Activated B cell treated with CpG ODN at 0.5 μM for 24 hours (primary cell): ENCODE measurements at regions not wholly inside any gene's neighbourhood (a gene's known extent, or its start where the extent isn't known, plus 50 kb on each side); places are given as distances from the start of the nearest gene placed in this dataset.

Experiments used
- ATAC-seq: fragments of 200-7000 bp; cut with Tn5 transposase; one replicate; pipeline ENCODE4 v1.10.0; 2021; ENCODE audit warnings: low read depth, mild to moderate bottlenecking, moderate library complexity
- CTCF ChIA-PET: fragments of 350-600 bp; sonication (Branson Sonifier 250); formaldehyde crosslinking; loops from one replicate; lab custom pipeline; 2021; ENCODE audit warnings: antibody characterized with exemption; lab: Charles Lee
- POLR2A ChIA-PET: fragments of 350-600 bp; sonication (Branson Sonifier 250); formaldehyde crosslinking; loops from one replicate; lab custom pipeline; 2021; ENCODE audit warnings: antibody characterized with exemption; lab: Charles Lee
- DNase-seq: peaks from one replicate; pipeline ENCODE4 v3.0.0; 2022
- H3K27ac Mint-ChIP-seq: one replicate; pipeline ENCODE4 v1.8.0; 2020; ENCODE audit warnings: mixed read lengths
- H3K27me3 Mint-ChIP-seq: one replicate; pipeline ENCODE4 v1.8.0; 2021; ENCODE audit warnings: mixed read lengths
- H3K36me3 Mint-ChIP-seq: one replicate; pipeline ENCODE4 v1.8.0; 2021; ENCODE audit warnings: low read depth, mixed read lengths
- H3K4me1 Mint-ChIP-seq: one replicate; pipeline ENCODE4 v1.8.0; 2021; ENCODE audit warnings: mixed read lengths
- H3K4me3 Mint-ChIP-seq: one replicate; pipeline ENCODE4 v1.8.0; 2020; ENCODE audit warnings: mild to moderate bottlenecking, mixed read lengths
- H3K9me3 Mint-ChIP-seq: one replicate; pipeline ENCODE4 v1.8.0; 2020; ENCODE audit warnings: mixed read lengths
- CTCF ChIP-seq: fragments of 200-600 bp; IDR thresholded peaks from one replicate; pipeline ENCODE4 v1.8.0; 2022; ENCODE audit warnings: antibody characterized with exemption, mild to moderate bottlenecking
- intact Hi-C: fragments of 100-400 bp; cut with micrococcal nuclease; formaldehyde crosslinking; loops from one replicate; pipeline ENCODE4 v1.15.1; 2024

GRCh38 chr10:20991526-20991925 lies 94.4 kb upstream of the NEBL start:
- ATAC-seq (no peak), DNase-seq (no peak)
- Mint-ChIP-seq H3K27ac (no peak overlapping the region), H3K36me3 (no peaks in the 10 kb centered on the region), H3K9me3 (no peaks in the 10 kb centered on the region), H3K27me3 (peaks cover 11% of the 10 kb centered on the region), H3K4me3 (no peak overlapping the region), H3K4me1 (no peaks in the 10 kb centered on the region)
- TF ChIP-seq CTCF = no peak
- CTCF ChIA-PET = no interaction called here
- POLR2A ChIA-PET = no interaction called here
- intact Hi-C loops = no loop called here

GRCh38 chr10:20990604-20991003 lies 93.5 kb upstream of the NEBL start:
- Mint-ChIP-seq H3K36me3 (no peaks in the 10 kb centered on the region), H3K27me3 (peaks cover 11% of the 10 kb centered on the region), H3K9me3 (no peaks in the 10 kb centered on the region), H3K27ac (no peak overlapping the region), H3K4me1 (no peaks in the 10 kb centered on the region), H3K4me3 (no peak overlapping the region)
- ATAC-seq (no peak), DNase-seq (no peak)
- intact Hi-C loops = no loop called here
- ChIA-PET CTCF (no interaction called here), POLR2A (no interaction called here)
- TF ChIP-seq CTCF = no peak

GRCh38 chr10:20988357-20988983 lies 91.4 kb upstream of the NEBL start:
- H3K4me3 Mint-ChIP-seq = no peak overlapping the region
- no peak for DNase-seq
- H3K27ac Mint-ChIP-seq = no peak overlapping the region
- intact Hi-C loops = no loop called here
- peaks cover 4% of the 10 kb centered on the region for H3K27me3 Mint-ChIP-seq
- CTCF ChIA-PET = no interaction called here
- no peaks in the 10 kb centered on the region for H3K36me3 Mint-ChIP-seq
- ATAC-seq = no peak
- no peak for TF ChIP-seq CTCF
- no peaks in the 10 kb centered on the region for H3K9me3 Mint-ChIP-seq
- no peaks in the 10 kb centered on the region for H3K4me1 Mint-ChIP-seq
- POLR2A ChIA-PET = no interaction called here

GRCh38 chr10:20986049-20986448 lies 88.9 kb upstream of the NEBL start:
- Mint-ChIP-seq H3K9me3 (no peaks in the 10 kb centered on the region), H3K4me1 (no peaks in the 10 kb centered on the region), H3K4me3 (no peak overlapping the region), H3K36me3 (no peaks in the 10 kb centered on the region), H3K27ac (no peak overlapping the region), H3K27me3 (peaks cover 4% of the 10 kb centered on the region)
- intact Hi-C loops = no loop called here
- DNase-seq (no peak), ATAC-seq (no peak)
- POLR2A ChIA-PET = no interaction called here
- no peak for TF ChIP-seq CTCF
- CTCF ChIA-PET = no interaction called here

GRCh38 chr10:20984662-20985061 lies 87.6 kb upstream of the NEBL start:
- ATAC-seq (no peak), DNase-seq (no peak)
- Mint-ChIP-seq H3K27me3 (peaks cover 6% of the 10 kb centered on the region), H3K9me3 (no peaks in the 10 kb centered on the region), H3K4me1 (no peaks in the 10 kb centered on the region), H3K27ac (no peak overlapping the region), H3K36me3 (no peaks in the 10 kb centered on the region), H3K4me3 (no peak overlapping the region)
- no peak for TF ChIP-seq CTCF
- ChIA-PET CTCF (no interaction called here), POLR2A (no interaction called here)
- intact Hi-C loops = no loop called here
